ENCODE measurements at regions not wholly inside any gene's neighbourhood (a gene's known extent, or its start where the extent isn't known, plus 50 kb on each side); places are given as distances from the start of the nearest gene placed in this dataset.

GRCh38 chr1:239993366-239993765 lies 98.3 kb upstream of the FMN2 start:
- Histone ChIP-seq H3K4me1 (ENCODE audit: control insufficient read depth, insufficient read depth, low read length) (no peaks in the 10 kb centered on the region), H3K4me3 (ENCODE audit: insufficient read depth, low read depth, low read length) (no peak overlapping the region), H3K36me3 (ENCODE audit: control insufficient read depth, insufficient read depth, low read length) (no peaks in the 10 kb centered on the region), H3K27ac (ENCODE audit: insufficient read depth, low read depth, low read length, poor library complexity, severe bottlenecking) (no peak overlapping the region), H3K27me3 (ENCODE audit: control insufficient read depth, insufficient read depth, low read length, poor library complexity, severe bottlenecking) (peaks cover 23% of the 10 kb centered on the region), H3K9me3 (ENCODE audit: control insufficient read depth, low read length) (no peaks in the 10 kb centered on the region)
- WGBS, 2 experiments: 94 to 96% methylated on average over 4 of the region's 4 CpGs

- H3K27me3 ChIP-seq (ENCODE audit: control insufficient read depth, insufficient read depth, low read length, poor library complexity, severe bottlenecking): peaks cover 36% of the 10 kb centered on the region
- WGBS, 2 experiments: 83 to 91% methylated on average over 3 of the region's 3 CpGs
Observed at GRCh38 chr1:239995281-239995680, 96.4 kb upstream of the FMN2 start.

GRCh38 chr1:239997160-239997514 lies 94.5 kb upstream of the FMN2 start:
- Histone ChIP-seq H3K27me3 (ENCODE audit: control insufficient read depth, insufficient read depth, low read length, poor library complexity, severe bottlenecking) (peaks cover 36% of the 10 kb centered on the region), H3K27ac (ENCODE audit: insufficient read depth, low read depth, low read length, poor library complexity, severe bottlenecking) (no peak overlapping the region), H3K9me3 (ENCODE audit: control insufficient read depth, low read length) (no peaks in the 10 kb centered on the region), H3K4me3 (ENCODE audit: insufficient read depth, low read depth, low read length) (peak overlapping the region; percentile 43), H3K36me3 (ENCODE audit: control insufficient read depth, insufficient read depth, low read length) (no peaks in the 10 kb centered on the region), H3K4me1 (ENCODE audit: control insufficient read depth, insufficient read depth, low read length) (no peaks in the 10 kb centered on the region)
- WGBS, 2 experiments: 58 to 65% methylated on average over 6 of the region's 6 CpGs

More at GRCh38 chr1:239995281-239995680, 96.4 kb upstream of the FMN2 start:
- Histone ChIP-seq H3K27ac (ENCODE audit: insufficient read depth, low read depth, low read length, poor library complexity, severe bottlenecking) (no peak overlapping the region), H3K4me3 (ENCODE audit: insufficient read depth, low read depth, low read length) (no peak overlapping the region), H3K36me3 (ENCODE audit: control insufficient read depth, insufficient read depth, low read length) (no peaks in the 10 kb centered on the region), H3K4me1 (ENCODE audit: control insufficient read depth, insufficient read depth, low read length) (no peaks in the 10 kb centered on the region), H3K9me3 (ENCODE audit: control insufficient read depth, low read length) (no peaks in the 10 kb centered on the region)

GRCh38 chr1:239997515-239998311 lies 94.0 kb upstream of the FMN2 start:
- 5 to 7% methylated on average over 102 to 104 of the region's 104 CpGs for WGBS, 2 experiments
- no peak overlapping the region for H3K27ac ChIP-seq (ENCODE audit: insufficient read depth, low read depth, low read length, poor library complexity, severe bottlenecking)
- H3K9me3 ChIP-seq (ENCODE audit: control insufficient read depth, low read length): no peaks in the 10 kb centered on the region
- peaks cover 36% of the 10 kb centered on the region for H3K27me3 ChIP-seq (ENCODE audit: control insufficient read depth, insufficient read depth, low read length, poor library complexity, severe bottlenecking)
- no peaks in the 10 kb centered on the region for H3K4me1 ChIP-seq (ENCODE audit: control insufficient read depth, insufficient read depth, low read length)
- H3K36me3 ChIP-seq (ENCODE audit: control insufficient read depth, insufficient read depth, low read length): no peaks in the 10 kb centered on the region
- H3K4me3 ChIP-seq (ENCODE audit: insufficient read depth, low read depth, low read length): peak overlapping the region; percentile 43

GRCh38 chr1:239998312-239998649 lies 93.4 kb upstream of the FMN2 start:
- H3K9me3 ChIP-seq (ENCODE audit: control insufficient read depth, low read length): no peaks in the 10 kb centered on the region
- peak overlapping the region; percentile 43 for H3K4me3 ChIP-seq (ENCODE audit: insufficient read depth, low read depth, low read length)
- no peaks in the 10 kb centered on the region for H3K4me1 ChIP-seq (ENCODE audit: control insufficient read depth, insufficient read depth, low read length)
- no peak overlapping the region for H3K27ac ChIP-seq (ENCODE audit: insufficient read depth, low read depth, low read length, poor library complexity, severe bottlenecking)
- H3K27me3 ChIP-seq (ENCODE audit: control insufficient read depth, insufficient read depth, low read length, poor library complexity, severe bottlenecking): peaks cover 36% of the 10 kb centered on the region
- 54 to 100% methylated on average over 1 to 3 of the region's 3 CpGs for WGBS, 2 experiments
- H3K36me3 ChIP-seq (ENCODE audit: control insufficient read depth, insufficient read depth, low read length): no peaks in the 10 kb centered on the region

GRCh38 chr1:239999170-239999569 lies 92.5 kb upstream of the FMN2 start:
- H3K27me3 ChIP-seq (ENCODE audit: control insufficient read depth, insufficient read depth, low read length, poor library complexity, severe bottlenecking): peaks cover 36% of the 10 kb centered on the region
- WGBS, 2 experiments: 97 to 100% methylated on average over 1 of the region's 2 CpGs
- no peak overlapping the region for H3K4me3 ChIP-seq (ENCODE audit: insufficient read depth, low read depth, low read length)
- no peaks in the 10 kb centered on the region for H3K4me1 ChIP-seq (ENCODE audit: control insufficient read depth, insufficient read depth, low read length)
- H3K27ac ChIP-seq (ENCODE audit: insufficient read depth, low read depth, low read length, poor library complexity, severe bottlenecking): no peak overlapping the region
- H3K9me3 ChIP-seq (ENCODE audit: control insufficient read depth, low read length): no peaks in the 10 kb centered on the region
- no peaks in the 10 kb centered on the region for H3K36me3 ChIP-seq (ENCODE audit: control insufficient read depth, insufficient read depth, low read length)

- Histone ChIP-seq H3K27me3 (ENCODE audit: control insufficient read depth, insufficient read depth, low read length, poor library complexity, severe bottlenecking) (peaks cover 36% of the 10 kb centered on the region), H3K4me1 (ENCODE audit: control insufficient read depth, insufficient read depth, low read length) (no peaks in the 10 kb centered on the region), H3K4me3 (ENCODE audit: insufficient read depth, low read depth, low read length) (no peak overlapping the region), H3K36me3 (ENCODE audit: control insufficient read depth, insufficient read depth, low read length) (no peaks in the 10 kb centered on the region), H3K27ac (ENCODE audit: insufficient read depth, low read depth, low read length, poor library complexity, severe bottlenecking) (no peak overlapping the region), H3K9me3 (ENCODE audit: control insufficient read depth, low read length) (no peaks in the 10 kb centered on the region)
- 87 to 94% methylated on average over 2 to 4 of the region's 4 CpGs for WGBS, 2 experiments
Observed at GRCh38 chr1:240000634-240001033, 91.0 kb upstream of the FMN2 start.

- Histone ChIP-seq H3K4me3 (ENCODE audit: insufficient read depth, low read depth, low read length) (no peak overlapping the region), H3K9me3 (ENCODE audit: control insufficient read depth, low read length) (no peaks in the 10 kb centered on the region), H3K4me1 (ENCODE audit: control insufficient read depth, insufficient read depth, low read length) (no peaks in the 10 kb centered on the region), H3K27ac (ENCODE audit: insufficient read depth, low read depth, low read length, poor library complexity, severe bottlenecking) (no peak overlapping the region), H3K27me3 (ENCODE audit: control insufficient read depth, insufficient read depth, low read length, poor library complexity, severe bottlenecking) (peaks cover 34% of the 10 kb centered on the region), H3K36me3 (ENCODE audit: control insufficient read depth, insufficient read depth, low read length) (no peaks in the 10 kb centered on the region)
- 92 to 98% methylated on average over 3 to 6 of the region's 7 CpGs for WGBS, 2 experiments
Observed at GRCh38 chr1:240001177-240001740, 90.4 kb upstream of the FMN2 start.

- Histone ChIP-seq H3K36me3 (ENCODE audit: control insufficient read depth, insufficient read depth, low read length) (no peaks in the 10 kb centered on the region), H3K9me3 (ENCODE audit: control insufficient read depth, low read length) (no peaks in the 10 kb centered on the region), H3K4me3 (ENCODE audit: insufficient read depth, low read depth, low read length) (no peak overlapping the region), H3K4me1 (ENCODE audit: control insufficient read depth, insufficient read depth, low read length) (no peaks in the 10 kb centered on the region), H3K27ac (ENCODE audit: insufficient read depth, low read depth, low read length, poor library complexity, severe bottlenecking) (no peak overlapping the region), H3K27me3 (ENCODE audit: control insufficient read depth, insufficient read depth, low read length, poor library complexity, severe bottlenecking) (peaks cover 4% of the 10 kb centered on the region)
- 72 to 77% methylated on average over 11 to 12 of the region's 12 CpGs for WGBS, 2 experiments
Observed at GRCh38 chr1:240004086-240004749, 87.5 kb upstream of the FMN2 start.

- Histone ChIP-seq H3K4me3 (ENCODE audit: insufficient read depth, low read depth, low read length) (no peak overlapping the region), H3K9me3 (ENCODE audit: control insufficient read depth, low read length) (no peaks in the 10 kb centered on the region), H3K4me1 (ENCODE audit: control insufficient read depth, insufficient read depth, low read length) (no peaks in the 10 kb centered on the region), H3K27ac (ENCODE audit: insufficient read depth, low read depth, low read length, poor library complexity, severe bottlenecking) (no peak overlapping the region), H3K36me3 (ENCODE audit: control insufficient read depth, insufficient read depth, low read length) (no peaks in the 10 kb centered on the region), H3K27me3 (ENCODE audit: control insufficient read depth, insufficient read depth, low read length, poor library complexity, severe bottlenecking) (no peaks in the 10 kb centered on the region)
- 84 to 88% methylated on average over 4 to 5 of the region's 5 CpGs for WGBS, 2 experiments
Observed at GRCh38 chr1:240005997-240006650, 85.6 kb upstream of the FMN2 start.
